K562 (cell line): ENCODE measurements at regions not wholly inside any gene's neighbourhood (a gene's known extent, or its start where the extent isn't known, plus 50 kb on each side); places are given as distances from the start of the nearest gene placed in this dataset.

Experiments used
- ATAC-seq: fragments of 200-7000 bp; cut with Tn5 transposase; 3 replicates; pipeline ENCODE4 v1.9.1; 2020; ENCODE audit warnings: moderate library complexity
- BruUV-seq: library from RNA; stranded (reverse); fragments of 400-500 nt; replicated peaks from 2 replicates; lab custom pipeline; 2021; lab: Mats Ljungman, UMichigan
- CTCF ChIA-PET: fragments of 300-600 bp; formaldehyde crosslinking; extraction: SDS; loops from one replicate; lab custom pipeline; 2021; ENCODE audit warnings: low intra/inter-chr PET ratio; lab: Yijun Ruan, JAX
- POLR2A ChIA-PET: fragments of 300-600, 350-650 bp; sonication (Branson Sonifier 250); formaldehyde crosslinking; extraction: SDS; loops from one replicate; lab custom pipeline; 2021; ENCODE audit warnings: antibody characterized with exemption, inconsistent platforms; lab: Yijun Ruan, JAX
- DNase-seq, 4 experiments: peaks; one replicate each; pipeline versions ENCODE4 v3.0.0 to v3.0.0-alpha.2; 2011 to 2018; ENCODE audit warnings: low spot score in 3 of 4, mixed read lengths in 3 of 4; ENCODE audit errors: extremely low read depth in 1 of 4
- FAIRE-seq: peaks from 2 replicates; lab custom pipeline; 2011; peaks lifted over from hg19 to GRCh38; lab: Jason Lieb, UNC
- H2AFZ ChIP-seq: 2 replicates; pipeline ENCODE4 v1.6.0; 2011; ENCODE audit warnings: low read depth, low read length, control low read depth, inconsistent platforms
- H3K27ac ChIP-seq: fragments of 200-600 bp; 3 replicates; pipeline ENCODE4 v1.8.0; 2011; ENCODE audit warnings: low read depth, mild to moderate bottlenecking, control low read depth, inconsistent platforms, low read length, moderate library complexity, mixed read lengths; ENCODE audit errors: extremely low read depth
- H3K27me3 ChIP-seq, 2 experiments: fragments of 300-600 bp in 1 of 2; 2 replicates in 1 of 2; 3 replicates in 1 of 2; pipeline versions ENCODE4 v1.6.0 to v1.8.0; 2011; ENCODE audit warnings: inconsistent platforms in 2 of 2, low read length in 2 of 2, mild to moderate bottlenecking in 1 of 2, mixed read lengths in 1 of 2, moderate library complexity in 1 of 2; ENCODE audit not compliant: control insufficient read depth in 2 of 2, insufficient read depth in 2 of 2
- H3K36me3 ChIP-seq: fragments of 300-600 bp; 3 replicates; pipeline ENCODE4 v1.8.0; 2011; ENCODE audit warnings: mild to moderate bottlenecking, low read length, inconsistent platforms; ENCODE audit not compliant: control insufficient read depth, insufficient read depth
- H3K4me1 ChIP-seq, 2 experiments: fragments of 200-600 bp in 1 of 2; replicated peaks in 1 of 2; 2 replicates in 1 of 2; 3 replicates in 1 of 2; pipeline versions ENCODE4 v1.5.1 to v1.8.0; 2011; ENCODE audit warnings: inconsistent platforms in 2 of 2, low read length in 2 of 2, mild to moderate bottlenecking in 1 of 2, mixed read lengths in 1 of 2, moderate library complexity in 1 of 2; ENCODE audit not compliant: control insufficient read depth in 2 of 2, insufficient read depth in 2 of 2
- H3K4me2 ChIP-seq: 2 replicates; pipeline ENCODE4 v1.6.1; 2011; ENCODE audit warnings: low read length, control low read depth, inconsistent platforms, mixed read lengths; ENCODE audit not compliant: insufficient read depth
- H3K4me3 ChIP-seq: fragments of 200-600 bp; sonication (generic), shearing (Covaris generic); 2 replicates; pipeline ENCODE4 v1.5.1; 2016; ENCODE audit warnings: control low read depth, inconsistent platforms
- H3K79me2 ChIP-seq: fragments of 200-600 bp; 3 replicates; pipeline ENCODE4 v1.8.0; 2011; ENCODE audit warnings: low read length, inconsistent platforms; ENCODE audit not compliant: control insufficient read depth, insufficient read depth
- H3K9ac ChIP-seq, 2 experiments: 2 replicates each; pipeline versions ENCODE4 v1.6.0 to v1.6.1; 2011; ENCODE audit warnings: low read depth in 2 of 2, low read length in 2 of 2, control low read depth in 1 of 2, inconsistent platforms in 1 of 2, mild to moderate bottlenecking in 1 of 2, mixed read lengths in 1 of 2; ENCODE audit not compliant: insufficient read depth in 1 of 2
- H3K9me1 ChIP-seq: one replicate; pipeline ENCODE4 v1.6.0; 2011; ENCODE audit warnings: inconsistent platforms, mild to moderate bottlenecking, low read length, moderate library complexity; ENCODE audit not compliant: control insufficient read depth, insufficient read depth
- H3K9me3 ChIP-seq: replicated peaks from 2 replicates; pipeline ENCODE4 v1.5.1; 2011; ENCODE audit warnings: low read depth, low read length, inconsistent platforms; ENCODE audit not compliant: control insufficient read depth, insufficient read depth
- H4K20me1 ChIP-seq: replicated peaks from 2 replicates; pipeline ENCODE4 v1.6.1; 2011; ENCODE audit warnings: low read length, inconsistent platforms, mixed read lengths; ENCODE audit not compliant: control insufficient read depth, insufficient read depth
- BRF1 ChIP-seq: IDR thresholded peaks from 3 replicates; pipeline ENCODE4 v1.6.1; 2011; ENCODE audit warnings: borderline replicate concordance, mild to moderate bottlenecking; ENCODE audit not compliant: insufficient read length; ENCODE audit errors: extremely low read depth
- HNRNPL ChIP-seq: fragments of 200-400 bp; formaldehyde crosslinking; IDR thresholded peaks from 2 replicates; pipeline ENCODE4 v1.6.1; 2017; ENCODE audit warnings: low read depth, mild to moderate bottlenecking, low read length
- MAFF ChIP-seq: IDR thresholded peaks from 2 replicates; pipeline ENCODE4 v1.6.1; 2012; ENCODE audit warnings: low read length, improper control_type of control experiment
- TGIF2 ChIP-seq: sonication (generic); formaldehyde crosslinking; IDR thresholded peaks from 2 replicates; pipeline ENCODE4 v1.8.1; 2022; ENCODE audit warnings: mild to moderate bottlenecking, missing genetic modification reagents, moderate library complexity
- TRIM25 ChIP-seq: fragments of 450-650 bp; IDR thresholded peaks from 2 replicates; pipeline ENCODE4 v1.7.0; 2016; ENCODE audit warnings: borderline replicate concordance
- ZNF277 ChIP-seq: fragments of 250-450 bp; sonication (Bioruptor Pico); IDR thresholded peaks from 2 replicates; pipeline ENCODE4 v1.8.0; 2022; ENCODE audit warnings: inconsistent platforms, mild to moderate bottlenecking, moderate library complexity, borderline replicate concordance
- ZNF324 ChIP-seq: fragments of 250-450 bp; sonication (Bioruptor Pico); IDR thresholded peaks from 2 replicates; pipeline ENCODE4 v1.4.0; 2020; ENCODE audit warnings: mild to moderate bottlenecking
- ZNF431 ChIP-seq: sonication (generic); formaldehyde crosslinking; IDR thresholded peaks from 2 replicates; pipeline ENCODE4 v1.8.0; 2022; ENCODE audit warnings: mild to moderate bottlenecking, missing genetic modification reagents
- WGBS: fragments of 100-300 bp; shearing (Covaris generic); methylation state at CpG from one replicate; pipeline ENCODE4 v1.1.6; 2016; ENCODE audit warnings: low coverage, mixed read lengths; ENCODE audit not compliant: insufficient coverage; ENCODE audit errors: missing lambda C conversion rate; 5-methylcytosine and 5-hydroxymethylcytosine counted together
- in situ Hi-C: fragments of 300-500 bp; cut with MboI; formaldehyde crosslinking; loops from 4 replicates; pipeline ENCODE4 v1.15.0; 2018; ENCODE audit warnings: inconsistent platforms, mixed read lengths
- intact Hi-C: fragments of 100-400 bp; cut with micrococcal nuclease; formaldehyde crosslinking; loops from 2 replicates; pipeline ENCODE4 v1.14.2; 2022
- TF ChIP-seq, protein P1 (sequence below): sonication (generic); formaldehyde crosslinking; IDR thresholded peaks from 2 replicates; pipeline ENCODE4 v1.8.0; 2022; ENCODE audit warnings: mild to moderate bottlenecking, low read depth, missing genetic modification reagents
- TF ChIP-seq, protein P2 (sequence below): sonication (generic); formaldehyde crosslinking; IDR thresholded peaks from 2 replicates; pipeline ENCODE4 v1.4.0; 2020; ENCODE audit warnings: mild to moderate bottlenecking, missing genetic modification reagents
- TF ChIP-seq, protein P3 (sequence below), 2 experiments: fragments of 150-350 bp in 1 of 2; IDR thresholded peaks; 2 replicates each; pipeline ENCODE4 v1.6.1; 2012 to 2016; ENCODE audit warnings: low read depth in 2 of 2, low read length in 2 of 2, mild to moderate bottlenecking in 1 of 2, moderate library complexity in 1 of 2

- no TSS peak for BruUV-seq
- Histone ChIP-seq H3K79me2 (no peaks in the 10 kb centered on the region), H3K36me3 (no peaks in the 10 kb centered on the region), H3K9me1 (no peaks in the 10 kb centered on the region), H3K9ac (no peak overlapping the region), H3K9me3 (no peaks in the 10 kb centered on the region), H3K4me3 (no peak overlapping the region), H3K27ac (no peak overlapping the region), H3K27me3 (no peaks in the 10 kb centered on the region), H3K4me1 (no peaks in the 10 kb centered on the region), H4K20me1 (no peaks in the 10 kb centered on the region), H3K4me2 (no peak overlapping the region), H2AFZ (no peak overlapping the region)
- 0% methylated on average over 1 of the region's 1 CpG for WGBS
- DNase-seq (no peak), FAIRE-seq (no peak), ATAC-seq (no peak)
- in situ Hi-C loops = no loop called here
- intact Hi-C loops = no loop called here
- CTCF ChIA-PET = no interaction called here
- POLR2A ChIA-PET = no interaction called here
- TF ChIP-seq BRF1 (no peak), ZNF324 (CRISPR knock-in tag) (no peak), TRIM25 (no peak), HNRNPL (no peak), ZNF277 (CRISPR knock-in tag) (no peak), TGIF2 (no peak), ZNF431 (no peak), MAFF (no peak)
- TF ChIP-seq, protein P1, sequence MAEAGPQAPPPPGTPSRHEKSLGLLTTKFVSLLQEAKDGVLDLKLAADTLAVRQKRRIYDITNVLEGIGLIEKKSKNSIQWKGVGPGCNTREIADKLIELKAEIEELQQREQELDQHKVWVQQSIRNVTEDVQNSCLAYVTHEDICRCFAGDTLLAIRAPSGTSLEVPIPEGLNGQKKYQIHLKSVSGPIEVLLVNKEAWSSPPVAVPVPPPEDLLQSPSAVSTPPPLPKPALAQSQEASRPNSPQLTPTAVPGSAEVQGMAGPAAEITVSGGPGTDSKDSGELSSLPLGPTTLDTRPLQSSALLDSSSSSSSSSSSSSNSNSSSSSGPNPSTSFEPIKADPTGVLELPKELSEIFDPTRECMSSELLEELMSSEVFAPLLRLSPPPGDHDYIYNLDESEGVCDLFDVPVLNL = no peak
- TF ChIP-seq, protein P2, sequence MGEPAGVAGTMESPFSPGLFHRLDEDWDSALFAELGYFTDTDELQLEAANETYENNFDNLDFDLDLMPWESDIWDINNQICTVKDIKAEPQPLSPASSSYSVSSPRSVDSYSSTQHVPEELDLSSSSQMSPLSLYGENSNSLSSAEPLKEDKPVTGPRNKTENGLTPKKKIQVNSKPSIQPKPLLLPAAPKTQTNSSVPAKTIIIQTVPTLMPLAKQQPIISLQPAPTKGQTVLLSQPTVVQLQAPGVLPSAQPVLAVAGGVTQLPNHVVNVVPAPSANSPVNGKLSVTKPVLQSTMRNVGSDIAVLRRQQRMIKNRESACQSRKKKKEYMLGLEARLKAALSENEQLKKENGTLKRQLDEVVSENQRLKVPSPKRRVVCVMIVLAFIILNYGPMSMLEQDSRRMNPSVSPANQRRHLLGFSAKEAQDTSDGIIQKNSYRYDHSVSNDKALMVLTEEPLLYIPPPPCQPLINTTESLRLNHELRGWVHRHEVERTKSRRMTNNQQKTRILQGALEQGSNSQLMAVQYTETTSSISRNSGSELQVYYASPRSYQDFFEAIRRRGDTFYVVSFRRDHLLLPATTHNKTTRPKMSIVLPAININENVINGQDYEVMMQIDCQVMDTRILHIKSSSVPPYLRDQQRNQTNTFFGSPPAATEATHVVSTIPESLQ (CRISPR knock-in tag) = no peak
- TF ChIP-seq, protein P3, sequence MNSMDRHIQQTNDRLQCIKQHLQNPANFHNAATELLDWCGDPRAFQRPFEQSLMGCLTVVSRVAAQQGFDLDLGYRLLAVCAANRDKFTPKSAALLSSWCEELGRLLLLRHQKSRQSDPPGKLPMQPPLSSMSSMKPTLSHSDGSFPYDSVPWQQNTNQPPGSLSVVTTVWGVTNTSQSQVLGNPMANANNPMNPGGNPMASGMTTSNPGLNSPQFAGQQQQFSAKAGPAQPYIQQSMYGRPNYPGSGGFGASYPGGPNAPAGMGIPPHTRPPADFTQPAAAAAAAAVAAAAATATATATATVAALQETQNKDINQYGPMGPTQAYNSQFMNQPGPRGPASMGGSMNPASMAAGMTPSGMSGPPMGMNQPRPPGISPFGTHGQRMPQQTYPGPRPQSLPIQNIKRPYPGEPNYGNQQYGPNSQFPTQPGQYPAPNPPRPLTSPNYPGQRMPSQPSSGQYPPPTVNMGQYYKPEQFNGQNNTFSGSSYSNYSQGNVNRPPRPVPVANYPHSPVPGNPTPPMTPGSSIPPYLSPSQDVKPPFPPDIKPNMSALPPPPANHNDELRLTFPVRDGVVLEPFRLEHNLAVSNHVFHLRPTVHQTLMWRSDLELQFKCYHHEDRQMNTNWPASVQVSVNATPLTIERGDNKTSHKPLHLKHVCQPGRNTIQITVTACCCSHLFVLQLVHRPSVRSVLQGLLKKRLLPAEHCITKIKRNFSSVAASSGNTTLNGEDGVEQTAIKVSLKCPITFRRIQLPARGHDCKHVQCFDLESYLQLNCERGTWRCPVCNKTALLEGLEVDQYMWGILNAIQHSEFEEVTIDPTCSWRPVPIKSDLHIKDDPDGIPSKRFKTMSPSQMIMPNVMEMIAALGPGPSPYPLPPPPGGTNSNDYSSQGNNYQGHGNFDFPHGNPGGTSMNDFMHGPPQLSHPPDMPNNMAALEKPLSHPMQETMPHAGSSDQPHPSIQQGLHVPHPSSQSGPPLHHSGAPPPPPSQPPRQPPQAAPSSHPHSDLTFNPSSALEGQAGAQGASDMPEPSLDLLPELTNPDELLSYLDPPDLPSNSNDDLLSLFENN (IDR thresholded peaks at IDR 0.05; ENCODE audit: low read depth in 2 of 2, low read length in 2 of 2) = no peak
These were observed 88.7 kb upstream of the MUCL1 start for GRCh38 chr12:54765652-54766051.
